GM18505 (cell line): ENCODE measurements at regions not wholly inside any gene's neighbourhood (a gene's known extent, or its start where the extent isn't known, plus 50 kb on each side); places are given as distances from the start of the nearest gene placed in this dataset.

Source experiments
- ATAC-seq: cut with Tn5 transposase; IDR thresholded peaks from one replicate; pipeline ENCODE4 v1.9.1; 2021; ENCODE audit not compliant: unreplicated experiment
- POLR2A ChIP-seq: IDR thresholded peaks from 4 replicates; pipeline ENCODE4 v1.6.1; 2011; ENCODE audit warnings: borderline replicate concordance; ENCODE audit not compliant: insufficient read depth, insufficient read length; ENCODE audit errors: extremely low read depth

GRCh38 chr16:63331111-63331510 lies 1294.9 kb upstream of the CDH8 start:
- no peak for ATAC-seq
- TF ChIP-seq POLR2A: no peak

- no peak for ATAC-seq
- TF ChIP-seq POLR2A: no peak
Measured at GRCh38 chr16:63326736-63327339, 1290.6 kb upstream of the CDH8 start.

GRCh38 chr16:63323722-63324705 lies 1287.8 kb upstream of the CDH8 start:
- TF ChIP-seq POLR2A: no peak

GRCh38 chr16:63323055-63323454 lies 1286.8 kb upstream of the CDH8 start:
- TF ChIP-seq POLR2A: no peak
- ATAC-seq: no peak

More at GRCh38 chr16:63323722-63324705, 1287.8 kb upstream of the CDH8 start:
- ATAC-seq: no peak

GRCh38 chr16:63315229-63315628 lies 1279.0 kb upstream of the CDH8 start:
- no peak for ATAC-seq
- TF ChIP-seq POLR2A: no peak

- ATAC-seq: no peak
- TF ChIP-seq POLR2A: no peak
Measured at GRCh38 chr16:63312346-63312745, 1276.1 kb upstream of the CDH8 start.

GRCh38 chr16:63311313-63311712 lies 1275.1 kb upstream of the CDH8 start:
- no peak for TF ChIP-seq POLR2A
- no peak for ATAC-seq

- no peak for TF ChIP-seq POLR2A
- no peak for ATAC-seq
Measured at GRCh38 chr16:63302811-63303210, 1266.6 kb upstream of the CDH8 start.

- ATAC-seq: no peak
- no peak for TF ChIP-seq POLR2A
Measured at GRCh38 chr16:63301349-63301748, 1265.1 kb upstream of the CDH8 start.

GRCh38 chr16:63298993-63299392 lies 1262.8 kb upstream of the CDH8 start:
- no peak for ATAC-seq
- no peak for TF ChIP-seq POLR2A

GRCh38 chr16:63292036-63292435 lies 1255.8 kb upstream of the CDH8 start:
- no peak for TF ChIP-seq POLR2A
- no peak for ATAC-seq

- no peak for TF ChIP-seq POLR2A
- no peak for ATAC-seq
Measured at GRCh38 chr16:63289834-63290460, 1253.7 kb upstream of the CDH8 start.

GRCh38 chr16:63287401-63287800 lies 1251.2 kb upstream of the CDH8 start:
- no peak for ATAC-seq
- no peak for TF ChIP-seq POLR2A
